CD8-positive, alpha-beta memory T cell (primary cell): ENCODE measurements at regions not wholly inside any gene's neighbourhood (a gene's known extent, or its start where the extent isn't known, plus 50 kb on each side); places are given as distances from the start of the nearest gene placed in this dataset.

Experiments used
- CTCF ChIA-PET: fragments of 350-600 bp; sonication (Branson Sonifier 250); formaldehyde crosslinking; loops from one replicate; lab custom pipeline; 2021; ENCODE audit warnings: antibody characterized with exemption; lab: Charles Lee
- POLR2A ChIA-PET: fragments of 350-600 bp; sonication (Branson Sonifier 250); formaldehyde crosslinking; loops from one replicate; lab custom pipeline; 2021; ENCODE audit warnings: antibody characterized with exemption; lab: Charles Lee
- DNase-seq, 5 donors: peaks; one replicate each; pipeline versions ENCODE4 v3.0.0 to v3.0.0-alpha.2; 2020 to 2022; ENCODE audit warnings: mixed read lengths in 1 of 5
- H3K27ac ChIP-seq: one replicate; pipeline ENCODE4 v1.7.0; 2013; ENCODE audit warnings: low read depth, mild to moderate bottlenecking, low read length, moderate library complexity
- H3K27me3 ChIP-seq: 2 replicates; pipeline ENCODE4 v1.7.0; 2013; ENCODE audit warnings: low read length, mild to moderate bottlenecking; ENCODE audit not compliant: insufficient read depth, poor library complexity, severe bottlenecking
- H3K36me3 ChIP-seq: 2 replicates; pipeline ENCODE4 v1.7.0; 2013; ENCODE audit warnings: mild to moderate bottlenecking, low read length, moderate library complexity; ENCODE audit not compliant: insufficient read depth
- H3K4me1 ChIP-seq: 2 replicates; pipeline ENCODE4 v1.7.0; 2013; ENCODE audit warnings: mild to moderate bottlenecking, low read length, moderate library complexity; ENCODE audit not compliant: insufficient read depth
- H3K4me3 ChIP-seq: 2 replicates; pipeline ENCODE4 v1.7.0; 2013; ENCODE audit warnings: mild to moderate bottlenecking, low read length
- H3K9me3 ChIP-seq: 2 replicates; pipeline ENCODE4 v1.7.0; 2013; ENCODE audit warnings: mild to moderate bottlenecking, low read length
- H3K27ac Mint-ChIP-seq, 8 donors: one replicate each; pipeline ENCODE4 v1.8.0; 2020 to 2021; ENCODE audit warnings: mixed read lengths in 8 of 8, mild to moderate bottlenecking in 6 of 8, inconsistent platforms in 3 of 8, moderate library complexity in 3 of 8
- H3K27me3 Mint-ChIP-seq, 2 donors: one replicate each; pipeline ENCODE4 v1.8.0; 2020 to 2021; ENCODE audit warnings: mixed read lengths in 2 of 2, mild to moderate bottlenecking in 1 of 2, moderate library complexity in 1 of 2
- H3K36me3 Mint-ChIP-seq, 3 donors: one replicate each; pipeline ENCODE4 v1.8.0; 2020 to 2021; ENCODE audit warnings: mixed read lengths in 3 of 3, inconsistent platforms in 1 of 3, mild to moderate bottlenecking in 1 of 3
- H3K4me1 Mint-ChIP-seq, 3 donors: one replicate each; pipeline ENCODE4 v1.8.0; 2020 to 2021; ENCODE audit warnings: mixed read lengths in 3 of 3, inconsistent platforms in 1 of 3, mild to moderate bottlenecking in 1 of 3
- H3K4me3 Mint-ChIP-seq, 7 donors: one replicate each; pipeline ENCODE4 v1.8.0; 2020 to 2021; ENCODE audit warnings: mixed read lengths in 7 of 7, mild to moderate bottlenecking in 6 of 7, moderate library complexity in 4 of 7, inconsistent platforms in 2 of 7
- H3K9me3 Mint-ChIP-seq, 5 donors: one replicate each; pipeline ENCODE4 v1.8.0; 2020 to 2022; ENCODE audit warnings: mixed read lengths in 5 of 5, mild to moderate bottlenecking in 3 of 5, moderate library complexity in 2 of 5, inconsistent platforms in 1 of 5

DNA sequence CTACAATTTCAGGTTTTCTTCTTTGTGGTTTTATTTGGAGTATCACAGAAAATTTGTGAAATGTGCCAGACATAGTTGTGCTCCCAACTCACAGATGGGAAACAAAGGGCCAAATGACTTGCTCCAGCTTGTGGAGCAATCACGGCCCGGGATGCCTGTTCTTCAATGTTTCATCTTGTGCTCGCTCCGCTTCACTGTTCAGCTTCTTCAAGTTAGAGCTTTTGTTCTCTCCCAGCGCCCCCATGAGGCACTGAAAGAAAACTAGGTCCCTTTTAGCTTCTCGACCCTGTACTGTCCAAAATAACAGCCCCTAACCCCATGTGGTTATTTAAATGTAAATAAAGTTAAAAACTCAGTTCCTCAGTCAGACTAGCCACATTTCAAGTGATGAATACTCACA, 187.9 kb upstream of the STXBP6 start:
- Histone ChIP-seq H3K27ac (no peak overlapping the region), H3K9me3 (no peaks in the 10 kb centered on the region), H3K36me3 (no peaks in the 10 kb centered on the region), H3K27me3 (no peaks in the 10 kb centered on the region), H3K4me1 (no peaks in the 10 kb centered on the region), H3K4me3 (no peak overlapping the region)
- POLR2A ChIA-PET: no interaction called here
- H3K4me3 Mint-ChIP-seq: no peak overlapping the region
- H3K4me1 Mint-ChIP-seq: peaks cover 0 to 4% (median 0%) of the 10 kb centered on the region in 3 donors
- no peak for DNase-seq
- peaks cover 3 to 9% of the 10 kb centered on the region in 2 donors for H3K27me3 Mint-ChIP-seq
- H3K36me3 Mint-ChIP-seq: peaks cover 0 to 2% (median 0%) of the 10 kb centered on the region in 3 donors
- CTCF ChIA-PET: no interaction called here
- peaks cover 0 to 4% (median 0%) of the 10 kb centered on the region in 5 donors for H3K9me3 Mint-ChIP-seq
- no peak overlapping the region for H3K27ac Mint-ChIP-seq

DNA sequence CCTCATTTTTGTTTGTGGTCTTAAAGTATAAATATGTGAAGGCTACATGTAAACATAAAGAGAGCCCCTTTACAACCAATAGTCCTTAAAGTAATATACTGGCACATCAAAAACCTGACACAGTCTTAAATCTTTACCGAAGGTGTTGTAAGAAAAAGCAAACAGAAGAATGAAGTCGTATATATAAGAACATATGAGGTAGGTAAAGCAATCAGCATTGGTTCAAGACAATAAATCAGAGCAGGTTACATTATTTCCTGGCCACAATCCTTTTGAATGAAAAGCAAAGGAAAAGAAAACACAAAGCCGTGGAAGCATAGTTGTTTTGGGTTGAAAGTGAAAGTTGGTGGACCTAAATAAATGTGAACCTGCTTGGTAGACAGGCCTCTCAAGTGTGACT, 183.7 kb upstream of the STXBP6 start:
- Mint-ChIP-seq H3K27ac (no peak overlapping the region), H3K4me1 (peaks cover 0 to 4% (median 0%) of the 10 kb centered on the region in 3 donors), H3K9me3 (peaks cover 0 to 4% (median 0%) of the 10 kb centered on the region in 5 donors), H3K27me3 (peaks cover 0 to 6% of the 10 kb centered on the region in 2 donors), H3K4me3 (no peak overlapping the region), H3K36me3 (no peaks in the 10 kb centered on the region)
- H3K4me3 ChIP-seq: no peak overlapping the region
- POLR2A ChIA-PET: no interaction called here
- CTCF ChIA-PET: no interaction called here
- no peak for DNase-seq
- no peaks in the 10 kb centered on the region for H3K9me3 ChIP-seq
- H3K4me1 ChIP-seq: no peaks in the 10 kb centered on the region
- no peaks in the 10 kb centered on the region for H3K36me3 ChIP-seq
- H3K27me3 ChIP-seq: no peaks in the 10 kb centered on the region
- no peak overlapping the region for H3K27ac ChIP-seq

DNA sequence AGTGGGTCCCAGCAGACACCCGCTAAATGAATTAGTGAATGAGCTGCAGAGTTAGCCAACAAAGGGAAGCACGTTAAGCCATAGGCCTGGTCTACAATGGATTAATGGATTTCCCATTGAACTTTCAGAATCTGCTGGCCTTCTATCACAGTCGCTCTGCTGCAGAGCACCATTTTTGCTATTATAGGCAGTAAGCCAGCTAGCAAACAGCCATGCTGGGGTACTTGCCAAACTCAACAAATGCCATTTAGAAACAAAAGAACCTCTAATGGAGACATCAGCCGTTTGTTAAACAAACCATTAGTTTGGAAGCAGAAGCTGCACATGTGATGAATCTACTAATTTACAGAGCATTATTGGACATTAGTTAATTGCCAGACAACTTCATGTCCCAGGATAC, 181.1 kb upstream of the STXBP6 start:
- POLR2A ChIA-PET: no interaction called here
- DNase-seq: no peak
- H3K4me3 Mint-ChIP-seq: no peak overlapping the region
- Histone ChIP-seq H3K4me1 (no peaks in the 10 kb centered on the region), H3K4me3 (no peak overlapping the region), H3K27me3 (no peaks in the 10 kb centered on the region), H3K36me3 (no peaks in the 10 kb centered on the region), H3K9me3 (no peaks in the 10 kb centered on the region), H3K27ac (no peak overlapping the region)
- H3K36me3 Mint-ChIP-seq: no peaks in the 10 kb centered on the region
- H3K27me3 Mint-ChIP-seq: peaks cover 0 to 6% of the 10 kb centered on the region in 2 donors
- H3K9me3 Mint-ChIP-seq: peaks cover 0 to 5% (median 0%) of the 10 kb centered on the region in 5 donors
- peaks cover 0 to 4% (median 0%) of the 10 kb centered on the region in 3 donors for H3K4me1 Mint-ChIP-seq
- no peak overlapping the region for H3K27ac Mint-ChIP-seq
- CTCF ChIA-PET: no interaction called here

DNA sequence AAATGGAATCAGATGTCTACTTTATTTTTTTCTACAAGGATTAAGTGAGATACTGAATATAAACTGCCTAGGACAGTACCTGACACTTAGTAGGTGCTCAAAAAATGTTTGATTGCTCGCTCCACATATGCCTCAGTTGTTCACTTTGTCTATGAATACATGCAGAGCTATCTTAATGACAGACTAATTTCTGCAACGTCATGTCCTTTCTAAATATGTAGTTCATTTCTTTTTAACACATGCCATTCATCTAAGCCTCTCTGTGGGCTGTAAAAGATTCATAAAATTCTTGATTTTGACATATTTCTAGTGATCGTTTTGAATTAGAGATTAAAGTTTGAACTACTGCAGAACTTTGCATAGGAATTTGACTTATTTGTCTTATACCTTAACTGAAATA, 176.3 kb upstream of the STXBP6 start:
- Histone ChIP-seq H3K9me3 (no peaks in the 10 kb centered on the region), H3K27ac (no peak overlapping the region), H3K4me3 (no peak overlapping the region), H3K4me1 (no peaks in the 10 kb centered on the region), H3K36me3 (no peaks in the 10 kb centered on the region), H3K27me3 (no peaks in the 10 kb centered on the region)
- CTCF ChIA-PET: no interaction called here
- Mint-ChIP-seq H3K4me1 (no peaks in the 10 kb centered on the region), H3K9me3 (peaks cover 0 to 2% (median 0%) of the 10 kb centered on the region in 5 donors), H3K4me3 (no peak overlapping the region), H3K36me3 (no peaks in the 10 kb centered on the region), H3K27me3 (peaks cover 0 to 15% of the 10 kb centered on the region in 2 donors), H3K27ac (no peak overlapping the region)
- POLR2A ChIA-PET: no interaction called here
- DNase-seq: no peak

DNA sequence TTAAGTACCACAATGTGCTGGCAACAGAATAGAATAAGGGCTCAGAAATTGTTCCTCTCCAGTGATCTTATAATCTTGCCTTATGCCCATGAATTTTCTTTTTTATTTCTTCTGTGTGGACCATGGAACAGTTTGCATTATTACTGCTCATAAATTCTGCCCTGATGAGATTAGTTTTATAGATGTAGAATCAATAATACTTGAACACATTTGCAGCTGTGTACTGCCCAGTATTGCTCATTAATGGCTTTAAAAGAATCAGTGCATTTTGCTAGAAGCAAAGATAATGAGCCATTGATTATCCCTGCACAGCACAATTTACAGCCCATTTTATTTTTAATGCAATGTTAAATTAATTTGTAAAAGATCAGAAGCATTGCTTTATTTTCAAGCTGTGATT, 172.3 kb upstream of the STXBP6 start:
- H3K36me3 Mint-ChIP-seq: no peaks in the 10 kb centered on the region
- no peak overlapping the region for H3K4me3 ChIP-seq
- H3K27ac ChIP-seq: no peak overlapping the region
- no peaks in the 10 kb centered on the region for H3K9me3 ChIP-seq
- H3K27me3 ChIP-seq: no peaks in the 10 kb centered on the region
- peaks cover 0 to 2% (median 0%) of the 10 kb centered on the region in 5 donors for H3K9me3 Mint-ChIP-seq
- ChIA-PET CTCF (no interaction called here), POLR2A (no interaction called here)
- H3K4me3 Mint-ChIP-seq: no peak overlapping the region
- no peak for DNase-seq
- no peak overlapping the region for H3K27ac Mint-ChIP-seq
- peaks cover 0 to 19% of the 10 kb centered on the region in 2 donors for H3K27me3 Mint-ChIP-seq
- no peaks in the 10 kb centered on the region for H3K4me1 ChIP-seq
- H3K36me3 ChIP-seq: no peaks in the 10 kb centered on the region
- no peaks in the 10 kb centered on the region for H3K4me1 Mint-ChIP-seq

DNA sequence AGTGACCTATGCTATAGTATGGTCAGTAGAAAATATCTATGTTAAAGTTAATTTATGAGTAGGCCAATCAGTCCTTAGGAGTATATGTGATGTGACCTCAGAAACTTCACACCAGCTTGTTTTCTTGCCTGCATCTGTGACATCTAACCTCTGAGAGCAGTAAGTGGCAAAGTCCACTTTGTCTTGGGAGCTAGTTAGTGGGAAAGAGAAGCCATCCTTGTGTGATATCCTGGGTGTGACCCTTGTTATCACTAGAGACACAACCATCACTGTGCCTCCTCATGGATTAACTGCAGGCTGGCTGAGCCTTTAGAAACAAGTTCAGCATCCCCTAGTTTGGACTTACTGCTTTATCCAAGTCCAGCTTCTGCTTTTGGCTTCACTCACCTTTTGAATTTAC, 170.6 kb upstream of the STXBP6 start:
- Histone ChIP-seq H3K9me3 (no peaks in the 10 kb centered on the region), H3K36me3 (no peaks in the 10 kb centered on the region), H3K4me1 (no peaks in the 10 kb centered on the region), H3K4me3 (no peak overlapping the region), H3K27me3 (no peaks in the 10 kb centered on the region), H3K27ac (no peak overlapping the region)
- POLR2A ChIA-PET: no interaction called here
- H3K36me3 Mint-ChIP-seq: no peaks in the 10 kb centered on the region
- no peak overlapping the region for H3K4me3 Mint-ChIP-seq
- DNase-seq: no peak
- H3K9me3 Mint-ChIP-seq: no peaks in the 10 kb centered on the region
- peaks cover 2 to 19% of the 10 kb centered on the region in 2 donors for H3K27me3 Mint-ChIP-seq
- CTCF ChIA-PET: no interaction called here
- no peak overlapping the region for H3K27ac Mint-ChIP-seq
- H3K4me1 Mint-ChIP-seq: no peaks in the 10 kb centered on the region

DNA sequence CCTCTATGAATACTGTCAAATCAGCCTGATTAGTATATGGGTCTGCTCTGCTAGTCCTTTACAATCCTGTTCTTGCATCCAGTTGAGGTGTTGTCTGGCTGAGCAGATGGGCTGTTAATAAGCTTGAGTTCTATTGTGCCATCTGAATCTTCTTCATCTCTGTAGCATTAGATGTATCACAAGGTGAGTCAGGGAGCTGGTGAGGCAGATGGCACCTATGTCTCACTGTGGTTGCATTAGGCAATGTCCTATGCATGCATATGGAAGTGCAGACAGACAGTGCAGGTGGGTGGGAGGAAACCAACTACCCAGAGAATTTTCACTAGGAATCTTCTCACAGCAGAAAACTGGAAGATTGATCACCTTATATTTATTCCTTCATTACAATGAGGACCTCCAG, 165.7 kb upstream of the STXBP6 start:
- H3K36me3 Mint-ChIP-seq: peaks cover 0 to 2% (median 0%) of the 10 kb centered on the region in 3 donors
- DNase-seq: no peak
- Histone ChIP-seq H3K27ac (no peak overlapping the region), H3K27me3 (no peaks in the 10 kb centered on the region), H3K9me3 (no peaks in the 10 kb centered on the region), H3K36me3 (no peaks in the 10 kb centered on the region), H3K4me1 (no peaks in the 10 kb centered on the region), H3K4me3 (no peak overlapping the region)
- no peak overlapping the region for H3K27ac Mint-ChIP-seq
- POLR2A ChIA-PET: no interaction called here
- H3K27me3 Mint-ChIP-seq: peaks cover 4 to 9% of the 10 kb centered on the region in 2 donors
- no peak overlapping the region for H3K4me3 Mint-ChIP-seq
- CTCF ChIA-PET: no interaction called here
- no peaks in the 10 kb centered on the region for H3K4me1 Mint-ChIP-seq
- H3K9me3 Mint-ChIP-seq: peaks cover 0 to 6% (median 0%) of the 10 kb centered on the region in 5 donors

DNA sequence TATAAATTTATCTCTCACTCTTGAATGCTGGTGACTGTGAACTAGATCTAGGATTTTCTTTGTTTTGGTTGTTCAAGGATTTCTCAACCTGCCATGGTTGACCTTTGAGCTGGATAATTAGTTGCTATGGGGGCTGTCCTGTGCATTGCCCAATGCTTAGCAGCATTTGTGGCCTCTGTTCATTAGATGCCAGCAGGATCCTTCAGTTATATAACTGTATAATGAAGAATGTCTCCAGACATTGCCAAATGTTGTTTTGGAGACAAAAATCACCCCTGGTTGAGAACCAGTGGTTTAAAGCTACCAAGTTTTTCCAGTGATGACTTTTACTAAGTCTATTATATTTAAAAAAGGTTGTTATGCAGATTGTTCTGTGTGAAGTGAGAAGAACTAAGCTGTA, 147.9 kb upstream of the STXBP6 start:
- no peak overlapping the region for H3K27ac Mint-ChIP-seq
- H3K9me3 ChIP-seq: no peaks in the 10 kb centered on the region
- no peaks in the 10 kb centered on the region for H3K4me1 ChIP-seq
- H3K9me3 Mint-ChIP-seq: peaks cover 3 to 15% (median 9%) of the 10 kb centered on the region in 5 donors
- no peak overlapping the region for H3K4me3 Mint-ChIP-seq
- peaks cover 0 to 7% of the 10 kb centered on the region in 2 donors for H3K27me3 Mint-ChIP-seq
- peaks cover 2% of the 10 kb centered on the region for H3K27me3 ChIP-seq
- ChIA-PET POLR2A (no interaction called here), CTCF (no interaction called here)
- no peaks in the 10 kb centered on the region for H3K4me1 Mint-ChIP-seq
- H3K27ac ChIP-seq: no peak overlapping the region
- H3K36me3 ChIP-seq: no peaks in the 10 kb centered on the region
- no peaks in the 10 kb centered on the region for H3K36me3 Mint-ChIP-seq
- H3K4me3 ChIP-seq: no peak overlapping the region
- no peak for DNase-seq

DNA sequence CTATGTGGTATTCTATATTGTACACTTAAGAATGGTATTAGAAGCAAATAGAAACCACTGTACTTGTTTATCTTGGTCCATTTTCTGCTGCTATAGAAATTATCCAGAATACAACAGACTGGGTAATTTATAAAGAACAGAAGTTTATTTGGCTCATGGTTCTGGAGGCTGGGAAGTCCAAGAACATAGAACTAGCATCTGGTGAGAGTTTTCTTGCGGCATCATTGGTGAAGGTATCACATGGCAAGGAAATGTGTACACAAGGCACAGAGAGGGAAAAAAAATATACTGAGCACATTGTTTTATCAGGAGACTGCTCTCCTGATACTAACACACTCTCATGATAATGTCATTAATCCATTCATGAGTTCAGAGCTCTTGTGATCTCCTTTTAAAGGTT, 130.3 kb upstream of the STXBP6 start:
- H3K4me1 ChIP-seq: no peaks in the 10 kb centered on the region
- Mint-ChIP-seq H3K36me3 (no peaks in the 10 kb centered on the region), H3K4me3 (no peak overlapping the region), H3K27ac (no peak overlapping the region), H3K27me3 (peaks cover 3 to 37% of the 10 kb centered on the region in 2 donors), H3K9me3 (peaks cover 4 to 23% (median 12%) of the 10 kb centered on the region in 5 donors), H3K4me1 (no peaks in the 10 kb centered on the region)
- H3K9me3 ChIP-seq: no peaks in the 10 kb centered on the region
- no peaks in the 10 kb centered on the region for H3K36me3 ChIP-seq
- ChIA-PET POLR2A (no interaction called here), CTCF (no interaction called here)
- H3K27ac ChIP-seq: no peak overlapping the region
- DNase-seq: no peak
- no peak overlapping the region for H3K4me3 ChIP-seq
- no peaks in the 10 kb centered on the region for H3K27me3 ChIP-seq
